GM21786 (cell line): ENCODE measurements at regions not wholly inside any gene's neighbourhood (a gene's known extent, or its start where the extent isn't known, plus 50 kb on each side); places are given as distances from the start of the nearest gene placed in this dataset.
"Not testable (repeated sequence)": the region's sequence is repeated elsewhere in the genome, so short reads cannot be mapped to it uniquely, and the experiment has no call there.

Source experiments
- ATAC-seq: cut with Tn5 transposase; IDR thresholded peaks from one replicate; pipeline ENCODE4 v1.9.1; 2021; ENCODE audit not compliant: unreplicated experiment

GRCh38 chr10:6702833-6703232 lies 122.8 kb upstream of the PRKCQ start:
- ATAC-seq = not testable (repeated sequence)

GRCh38 chr10:6702030-6702429 lies 122.0 kb upstream of the PRKCQ start:
- ATAC-seq = no peak

- ATAC-seq = no peak
These were observed 121.2 kb upstream of the PRKCQ start for GRCh38 chr10:6701289-6701688.

GRCh38 chr10:6700066-6700465 lies 120.0 kb upstream of the PRKCQ start:
- no peak for ATAC-seq

GRCh38 chr10:6699336-6699735 lies 119.3 kb upstream of the PRKCQ start:
- no peak for ATAC-seq

GRCh38 chr10:6695519-6695918 lies 115.4 kb upstream of the PRKCQ start:
- no peak for ATAC-seq

GRCh38 chr10:6694447-6695140 lies 114.5 kb upstream of the PRKCQ start:
- ATAC-seq = no peak

GRCh38 chr10:6692856-6693255 lies 112.8 kb upstream of the PRKCQ start:
- ATAC-seq = no peak

GRCh38 chr10:6692103-6692502 lies 112.0 kb upstream of the PRKCQ start:
- no peak for ATAC-seq

GRCh38 chr10:6689036-6689435 lies 109.0 kb upstream of the PRKCQ start:
- ATAC-seq = no peak

GRCh38 chr10:6680735-6681134 lies 100.7 kb upstream of the PRKCQ start:
- ATAC-seq = no peak

- ATAC-seq = no peak
These were observed 98.9 kb upstream of the PRKCQ start for GRCh38 chr10:6678956-6679355.

GRCh38 chr10:6678211-6678803 lies 98.2 kb upstream of the PRKCQ start:
- ATAC-seq = no peak

GRCh38 chr10:6677129-6677528 lies 97.1 kb upstream of the PRKCQ start:
- not testable (repeated sequence) for ATAC-seq

GRCh38 chr10:6674291-6674690 lies 94.2 kb upstream of the PRKCQ start:
- ATAC-seq = no peak

GRCh38 chr10:6671976-6672375 lies 91.9 kb upstream of the PRKCQ start:
- ATAC-seq = no peak

- no peak for ATAC-seq
These were observed 89.3 kb upstream of the PRKCQ start for GRCh38 chr10:6669269-6669859.

GRCh38 chr10:6667679-6668270 lies 87.7 kb upstream of the PRKCQ start:
- no peak for ATAC-seq

GRCh38 chr10:6667150-6667549 lies 87.1 kb upstream of the PRKCQ start:
- no peak for ATAC-seq

GRCh38 chr10:6665847-6666246 lies 85.8 kb upstream of the PRKCQ start:
- ATAC-seq = no peak

GRCh38 chr10:6660460-6660859 lies 80.4 kb upstream of the PRKCQ start:
- no peak for ATAC-seq

- no peak for ATAC-seq
These were observed 79.4 kb upstream of the PRKCQ start for GRCh38 chr10:6659451-6659850.
